AG04450 (cell line): ENCODE measurements at regions not wholly inside any gene's neighbourhood (a gene's known extent, or its start where the extent isn't known, plus 50 kb on each side); places are given as distances from the start of the nearest gene placed in this dataset.
"Not testable (repeated sequence)": the region's sequence is repeated elsewhere in the genome, so short reads cannot be mapped to it uniquely, and the experiment has no call there.

Experiments
- CTCF ChIA-PET: fragments of 300-600, 350-600 bp; formaldehyde crosslinking; extraction: SDS; loops from one replicate; lab custom pipeline; 2022; ENCODE audit warnings: antibody characterized with exemption, inconsistent platforms; lab: Charles Lee
- POLR2A ChIA-PET: fragments of 350-600 bp; formaldehyde crosslinking; extraction: SDS; loops from one replicate; lab custom pipeline; 2021; ENCODE audit warnings: antibody characterized with exemption, inconsistent platforms; lab: Yijun Ruan, JAX
- DNase-seq: peaks from one replicate; pipeline ENCODE4 v3.0.0-alpha.2; 2011; ENCODE audit warnings: low read depth, low spot score
- H3K27ac ChIP-seq: one replicate; pipeline ENCODE4 v1.5.1; 2012; ENCODE audit warnings: low read depth, low read length, control low read depth
- H3K27me3 ChIP-seq: one replicate; pipeline ENCODE4 v1.6.0; 2012; ENCODE audit warnings: low read length; ENCODE audit not compliant: control insufficient read depth, insufficient read depth
- H3K4me3 ChIP-seq: 2 replicates; pipeline ENCODE4 v1.5.1; 2011; ENCODE audit warnings: mild to moderate bottlenecking, low read depth, low read length, control low read depth
- H3K9me3 ChIP-seq: 2 replicates; pipeline ENCODE4 v1.5.1; 2012; ENCODE audit warnings: low read length; ENCODE audit not compliant: control insufficient read depth, insufficient read depth
- TF ChIP-seq, protein P1 (sequence below): IDR thresholded peaks from 2 replicates; pipeline ENCODE4 v1.5.1; 2011; ENCODE audit warnings: low read depth, low read length, control low read depth, inconsistent platforms

DNA sequence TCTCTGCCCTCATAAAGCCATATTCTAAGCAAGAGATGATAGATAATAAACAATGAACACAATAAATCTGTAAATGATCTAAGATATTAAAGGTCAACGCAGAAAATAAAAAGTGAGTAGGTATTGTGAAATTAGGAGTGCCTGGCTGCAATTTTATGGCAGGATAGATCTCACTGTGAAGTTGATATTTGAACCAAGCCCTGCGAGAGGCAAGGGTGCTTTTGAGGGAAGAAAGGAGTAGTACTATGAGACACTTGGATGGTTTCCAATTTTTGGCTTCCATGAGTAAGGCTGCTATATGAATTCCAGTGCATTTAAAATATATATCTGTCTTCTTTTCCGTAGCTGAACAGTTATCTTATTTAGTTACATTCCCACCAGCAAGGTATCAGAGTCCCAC, 720.0 kb upstream of the CNTN5 start:
- H3K27me3 ChIP-seq: no peaks in the 10 kb centered on the region
- ChIA-PET CTCF (no interaction called here), POLR2A (no interaction called here)
- H3K27ac ChIP-seq: no peak overlapping the region
- H3K4me3 ChIP-seq: no peak overlapping the region
- DNase-seq: no peak
- TF ChIP-seq, protein P1, sequence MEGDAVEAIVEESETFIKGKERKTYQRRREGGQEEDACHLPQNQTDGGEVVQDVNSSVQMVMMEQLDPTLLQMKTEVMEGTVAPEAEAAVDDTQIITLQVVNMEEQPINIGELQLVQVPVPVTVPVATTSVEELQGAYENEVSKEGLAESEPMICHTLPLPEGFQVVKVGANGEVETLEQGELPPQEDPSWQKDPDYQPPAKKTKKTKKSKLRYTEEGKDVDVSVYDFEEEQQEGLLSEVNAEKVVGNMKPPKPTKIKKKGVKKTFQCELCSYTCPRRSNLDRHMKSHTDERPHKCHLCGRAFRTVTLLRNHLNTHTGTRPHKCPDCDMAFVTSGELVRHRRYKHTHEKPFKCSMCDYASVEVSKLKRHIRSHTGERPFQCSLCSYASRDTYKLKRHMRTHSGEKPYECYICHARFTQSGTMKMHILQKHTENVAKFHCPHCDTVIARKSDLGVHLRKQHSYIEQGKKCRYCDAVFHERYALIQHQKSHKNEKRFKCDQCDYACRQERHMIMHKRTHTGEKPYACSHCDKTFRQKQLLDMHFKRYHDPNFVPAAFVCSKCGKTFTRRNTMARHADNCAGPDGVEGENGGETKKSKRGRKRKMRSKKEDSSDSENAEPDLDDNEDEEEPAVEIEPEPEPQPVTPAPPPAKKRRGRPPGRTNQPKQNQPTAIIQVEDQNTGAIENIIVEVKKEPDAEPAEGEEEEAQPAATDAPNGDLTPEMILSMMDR: no peak
- H3K9me3 ChIP-seq: peaks cover 2% of the 10 kb centered on the region; the same call in 1 of the 2 replicates

DNA sequence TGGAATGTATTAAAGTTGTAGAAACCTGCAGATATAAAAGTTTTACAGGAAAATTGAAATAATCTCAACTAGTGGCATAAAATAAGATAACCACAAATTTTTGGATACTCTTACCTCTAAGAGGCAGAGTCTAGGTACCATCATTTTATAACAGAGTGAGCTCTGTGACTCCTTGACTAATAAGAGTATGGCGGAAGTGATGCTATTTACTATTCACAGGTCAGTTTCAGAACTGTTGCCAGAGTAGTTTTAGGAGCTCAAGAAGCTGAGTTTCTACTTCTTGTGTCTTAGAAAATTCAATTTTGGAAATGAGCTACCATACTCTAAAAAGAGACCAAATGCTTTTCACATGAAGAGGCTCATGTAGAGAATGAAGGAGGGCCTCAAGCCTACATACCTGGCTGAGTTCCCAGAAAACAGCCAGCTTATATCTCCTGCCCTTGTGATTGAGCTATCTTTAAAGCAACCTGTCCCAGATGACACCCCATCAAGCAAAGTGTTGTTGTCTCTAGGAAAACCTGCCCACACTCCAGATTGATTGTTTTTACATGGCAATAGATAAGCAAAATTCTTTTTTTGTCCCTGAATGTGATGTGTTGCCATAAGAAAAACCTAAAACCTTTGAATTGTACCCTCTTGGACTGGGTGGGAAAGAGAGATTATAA, 712.8 kb upstream of the CNTN5 start:
- 0 out of 2 replicates have a peak, but pooled peaks cover 3% of the 10 kb centered on the region for H3K9me3 ChIP-seq
- POLR2A ChIA-PET: no interaction called here
- no peak overlapping the region for H3K4me3 ChIP-seq
- H3K27me3 ChIP-seq: no peaks in the 10 kb centered on the region
- CTCF ChIA-PET: no interaction called here
- TF ChIP-seq, protein P1: no peak
- no peak overlapping the region for H3K27ac ChIP-seq
- no peak for DNase-seq

DNA sequence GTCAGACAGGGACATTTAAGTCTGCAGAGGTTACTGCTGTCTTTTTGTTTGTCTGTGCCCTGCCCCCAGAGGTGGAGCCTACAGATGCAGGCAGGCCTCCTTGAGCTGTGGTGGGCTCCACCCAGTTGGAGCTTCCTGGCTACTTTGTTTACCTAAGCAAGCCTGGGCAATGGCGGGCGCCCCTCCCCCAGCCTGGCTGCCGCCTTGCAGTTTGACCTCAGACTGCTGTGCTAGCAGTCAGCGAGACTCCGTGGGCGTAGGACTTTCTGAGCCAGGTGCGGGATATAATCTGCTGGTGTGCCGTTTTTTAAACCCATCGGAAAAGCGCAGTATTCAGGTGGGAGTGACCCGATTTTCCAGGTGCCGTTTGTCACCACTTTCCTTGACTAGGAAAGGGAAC, 690.4 kb upstream of the CNTN5 start:
- CTCF ChIA-PET, POLR2A ChIA-PET, H3K27ac ChIP-seq, DNase-seq, H3K9me3 ChIP-seq, H3K27me3 ChIP-seq, H3K4me3 ChIP-seq: not testable (repeated sequence)

DNA sequence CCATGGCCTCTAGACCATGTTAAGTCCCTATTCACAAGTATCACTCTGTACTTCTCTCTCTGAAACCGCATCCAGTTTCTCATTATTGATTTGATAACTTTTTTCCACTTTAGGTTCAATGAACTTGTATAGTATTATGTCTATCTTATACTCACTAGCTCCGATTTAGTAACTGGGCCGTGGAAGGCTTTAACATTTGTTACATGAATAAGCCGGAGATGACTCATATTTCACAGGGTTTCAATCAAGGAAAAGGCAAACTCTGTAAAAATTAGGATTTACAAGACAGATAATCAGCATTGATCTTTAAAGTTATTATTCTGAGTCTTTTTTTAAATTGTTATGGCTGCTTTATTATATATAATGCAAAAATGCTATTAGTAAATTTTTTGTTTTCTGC, 662.2 kb upstream of the CNTN5 start:
- H3K4me3 ChIP-seq: no peak overlapping the region
- H3K27me3 ChIP-seq: no peaks in the 10 kb centered on the region
- ChIA-PET POLR2A (no interaction called here), CTCF (no interaction called here)
- peaks cover 13% of the 10 kb centered on the region for H3K9me3 ChIP-seq
- DNase-seq: no peak
- TF ChIP-seq, protein P1: no peak
- H3K27ac ChIP-seq: no peak overlapping the region

DNA sequence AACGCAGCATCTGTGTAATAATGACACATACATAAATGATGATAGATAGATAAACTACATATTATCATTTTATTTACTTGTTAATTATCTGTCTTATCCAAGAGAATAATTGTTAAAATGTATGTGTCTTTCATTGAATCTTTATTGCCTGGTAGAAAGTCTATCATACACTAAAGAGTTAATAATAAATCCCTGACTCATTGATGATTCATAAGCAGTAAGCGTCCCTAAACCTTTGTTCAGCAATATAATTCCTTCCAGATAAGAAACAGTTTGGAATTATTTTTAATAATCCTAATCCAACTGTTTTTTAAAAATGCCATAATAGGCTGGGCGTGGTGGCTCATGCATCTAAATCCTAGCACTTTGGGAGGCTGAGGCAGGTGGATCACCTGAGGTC, 655.6 kb upstream of the CNTN5 start:
- no peak for DNase-seq
- CTCF ChIA-PET: no interaction called here
- Histone ChIP-seq H3K27ac (no peak overlapping the region), H3K27me3 (no peaks in the 10 kb centered on the region), H3K9me3 (peaks cover 8% of the 10 kb centered on the region), H3K4me3 (no peak overlapping the region)
- TF ChIP-seq, protein P1: no peak
- POLR2A ChIA-PET: no interaction called here
